Smooth muscle cell (in vitro differentiated cells): ENCODE measurements at regions not wholly inside any gene's neighbourhood (a gene's known extent, or its start where the extent isn't known, plus 50 kb on each side); places are given as distances from the start of the nearest gene placed in this dataset.
"Not testable (repeated sequence)": the region's sequence is repeated elsewhere in the genome, so short reads cannot be mapped to it uniquely, and the experiment has no call there.

Experiments
- DNase-seq: peaks from one replicate; lab custom pipeline; 2025; ENCODE audit not compliant: unreplicated experiment; lab: John Stamatoyannopoulos, UW
- H2AFZ ChIP-seq: fragments of 200-600 bp; sonication (generic); 2 replicates; pipeline ENCODE4 v1.6.0; 2016; ENCODE audit warnings: antibody characterized with exemption, low read depth, mild to moderate bottlenecking
- H3F3A ChIP-seq: fragments of 200-600 bp; sonication (generic); 2 replicates; pipeline ENCODE4 v1.6.0; 2017; ENCODE audit warnings: antibody characterized with exemption, low read depth
- H3K27ac ChIP-seq: fragments of 200-600 bp; sonication (generic); 2 replicates; pipeline ENCODE4 v1.5.1; 2016; ENCODE audit warnings: low read depth, mild to moderate bottlenecking
- H3K27me3 ChIP-seq: fragments of 200-600 bp; sonication (generic); 2 replicates; pipeline ENCODE4 v1.6.1; 2016; ENCODE audit warnings: low read depth, mild to moderate bottlenecking
- H3K36me3 ChIP-seq: fragments of 200-600 bp; sonication (generic); 2 replicates; pipeline ENCODE4 v1.5.1; 2016; ENCODE audit warnings: low read depth
- H3K4me1 ChIP-seq: fragments of 200-600 bp; sonication (generic); 2 replicates; pipeline ENCODE4 v1.5.1; 2016; ENCODE audit warnings: low read depth
- H3K4me2 ChIP-seq: fragments of 200-600 bp; sonication (generic); 2 replicates; pipeline ENCODE4 v1.6.0; 2016; ENCODE audit warnings: mild to moderate bottlenecking
- H3K4me3 ChIP-seq: fragments of 200-600 bp; sonication (generic); 2 replicates; pipeline ENCODE4 v1.5.1; 2016; ENCODE audit warnings: mild to moderate bottlenecking
- H3K79me2 ChIP-seq: fragments of 200-600 bp; sonication (generic); 2 replicates; pipeline ENCODE4 v1.6.0; 2016; ENCODE audit warnings: low read depth, mild to moderate bottlenecking
- H3K9ac ChIP-seq: fragments of 200-600 bp; sonication (generic); 2 replicates; pipeline ENCODE4 v1.6.0; 2016; ENCODE audit warnings: low read depth
- H3K9me3 ChIP-seq: fragments of 200-600 bp; sonication (generic); replicated peaks from 2 replicates; pipeline ENCODE4 v1.5.1; 2016; ENCODE audit warnings: low read depth
- H4K20me1 ChIP-seq: fragments of 200-600 bp; sonication (generic); 2 replicates; pipeline ENCODE4 v1.6.0; 2016; ENCODE audit warnings: low read depth
- WGBS: methylation state at CpG from one replicate; pipeline ENCODE4 v1.1.7; 2016; ENCODE audit warnings: low lambda C conversion rate; 5-methylcytosine and 5-hydroxymethylcytosine counted together
- TF ChIP-seq, protein P1 (sequence below): fragments of 200-600 bp; sonication (generic); IDR thresholded peaks from 2 replicates; pipeline ENCODE4 v1.5.1; 2017; ENCODE audit warnings: borderline replicate concordance, mild to moderate bottlenecking, antibody characterized with exemption; ENCODE audit not compliant: insufficient read depth, poor library complexity, severe bottlenecking

GRCh38 chr2:4803396-4803795 is 888.8 kb upstream of the SOX11 start:
- Histone ChIP-seq H3K9me3 (no peaks in the 10 kb centered on the region), H3K4me3 (no peak overlapping the region), H3K27ac (no peak overlapping the region), H3K79me2 (no peaks in the 10 kb centered on the region), H2AFZ (no peak overlapping the region), H4K20me1 (no peaks in the 10 kb centered on the region), H3K4me2 (no peak overlapping the region), H3F3A (no peaks in the 10 kb centered on the region), H3K27me3 (no peaks in the 10 kb centered on the region), H3K4me1 (no peaks in the 10 kb centered on the region), H3K36me3 (no peaks in the 10 kb centered on the region), H3K9ac (no peak overlapping the region)
- 81% methylated on average over 2 of the region's 2 CpGs for WGBS
- TF ChIP-seq, protein P1, sequence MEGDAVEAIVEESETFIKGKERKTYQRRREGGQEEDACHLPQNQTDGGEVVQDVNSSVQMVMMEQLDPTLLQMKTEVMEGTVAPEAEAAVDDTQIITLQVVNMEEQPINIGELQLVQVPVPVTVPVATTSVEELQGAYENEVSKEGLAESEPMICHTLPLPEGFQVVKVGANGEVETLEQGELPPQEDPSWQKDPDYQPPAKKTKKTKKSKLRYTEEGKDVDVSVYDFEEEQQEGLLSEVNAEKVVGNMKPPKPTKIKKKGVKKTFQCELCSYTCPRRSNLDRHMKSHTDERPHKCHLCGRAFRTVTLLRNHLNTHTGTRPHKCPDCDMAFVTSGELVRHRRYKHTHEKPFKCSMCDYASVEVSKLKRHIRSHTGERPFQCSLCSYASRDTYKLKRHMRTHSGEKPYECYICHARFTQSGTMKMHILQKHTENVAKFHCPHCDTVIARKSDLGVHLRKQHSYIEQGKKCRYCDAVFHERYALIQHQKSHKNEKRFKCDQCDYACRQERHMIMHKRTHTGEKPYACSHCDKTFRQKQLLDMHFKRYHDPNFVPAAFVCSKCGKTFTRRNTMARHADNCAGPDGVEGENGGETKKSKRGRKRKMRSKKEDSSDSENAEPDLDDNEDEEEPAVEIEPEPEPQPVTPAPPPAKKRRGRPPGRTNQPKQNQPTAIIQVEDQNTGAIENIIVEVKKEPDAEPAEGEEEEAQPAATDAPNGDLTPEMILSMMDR = no peak
- no peak for DNase-seq

GRCh38 chr2:4814137-4814536 is 878.0 kb upstream of the SOX11 start:
- H3K9me3 ChIP-seq, H2AFZ ChIP-seq, DNase-seq, H3K4me1 ChIP-seq, H3K79me2 ChIP-seq, H3K36me3 ChIP-seq, H3K9ac ChIP-seq, H3F3A ChIP-seq, H3K4me2 ChIP-seq, H3K27me3 ChIP-seq, H3K27ac ChIP-seq, H4K20me1 ChIP-seq, H3K4me3 ChIP-seq: not testable (repeated sequence)

DNA sequence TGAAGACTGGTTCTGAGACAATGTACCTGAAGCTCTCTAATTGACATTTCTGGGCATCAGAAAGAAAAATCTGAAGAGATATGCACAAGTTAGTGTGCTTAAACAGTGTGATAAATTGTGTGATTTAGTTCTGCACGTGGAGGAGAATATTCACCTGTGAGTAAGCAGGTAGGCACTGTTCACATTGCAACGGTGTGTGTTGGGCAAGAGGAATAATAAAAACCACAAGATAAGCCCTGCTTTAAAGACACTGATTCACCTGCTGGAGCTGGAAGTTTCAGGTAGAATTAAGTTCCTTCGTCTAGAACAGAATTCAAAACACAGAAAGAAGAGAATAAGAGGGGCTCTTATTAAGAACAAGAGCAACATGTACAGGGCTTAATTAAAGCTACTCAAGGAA is 864.3 kb upstream of the SOX11 start:
- Histone ChIP-seq H4K20me1 (no peaks in the 10 kb centered on the region), H3K9ac (no peak overlapping the region), H3K9me3 (no peaks in the 10 kb centered on the region), H3K4me2 (no peak overlapping the region), H3K27ac (no peak overlapping the region), H3F3A (no peaks in the 10 kb centered on the region), H2AFZ (no peak overlapping the region), H3K4me1 (no peaks in the 10 kb centered on the region), H3K4me3 (no peak overlapping the region), H3K36me3 (no peaks in the 10 kb centered on the region), H3K79me2 (no peaks in the 10 kb centered on the region), H3K27me3 (no peaks in the 10 kb centered on the region)
- no peak for DNase-seq
- TF ChIP-seq, protein P1 = no peak
- whole genome bisulfite sequencing = 75% methylated on average over 3 of the region's 3 CpGs

DNA sequence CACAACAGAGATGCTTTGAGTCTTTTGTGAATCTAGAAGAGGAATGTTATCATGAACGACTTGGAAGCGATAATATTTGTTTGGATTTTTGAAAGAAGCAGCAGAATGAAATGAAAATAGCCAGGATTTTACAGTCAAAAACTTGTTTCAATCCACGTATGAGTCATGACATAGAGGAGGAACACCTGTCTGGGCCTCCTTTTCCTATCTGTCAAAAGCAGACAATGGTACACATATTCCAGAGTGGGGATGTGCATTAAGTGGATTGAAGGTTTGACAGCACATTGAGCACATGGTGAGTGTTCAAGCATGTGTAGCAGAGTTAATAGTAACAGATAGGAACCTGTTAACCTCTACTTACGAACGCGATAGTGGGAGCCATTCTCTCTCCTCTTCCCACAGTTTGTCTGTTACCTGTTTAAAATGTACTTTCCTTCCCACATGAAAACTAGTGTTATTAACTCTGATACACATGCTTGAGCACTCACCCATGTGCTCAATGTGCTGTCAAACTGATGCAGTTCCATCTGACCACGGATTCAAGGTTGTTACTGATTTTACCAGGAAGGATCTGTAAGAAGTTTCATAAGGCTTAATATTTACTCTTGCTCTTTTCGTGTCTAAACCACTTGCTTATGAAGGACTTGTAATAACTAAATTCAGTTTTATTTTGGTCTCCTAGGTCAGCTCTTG is 863.4 kb upstream of the SOX11 start:
- H3K9ac ChIP-seq = no peak overlapping the region
- H2AFZ ChIP-seq = no peak overlapping the region
- no peaks in the 10 kb centered on the region for H3K9me3 ChIP-seq
- H3K27me3 ChIP-seq = no peaks in the 10 kb centered on the region
- DNase-seq = no peak
- H3K4me2 ChIP-seq = no peak overlapping the region
- H3K27ac ChIP-seq = no peak overlapping the region
- 91% methylated on average over 8 of the region's 8 CpGs for WGBS
- no peaks in the 10 kb centered on the region for H3K4me1 ChIP-seq
- no peaks in the 10 kb centered on the region for H4K20me1 ChIP-seq
- H3K36me3 ChIP-seq = no peaks in the 10 kb centered on the region
- no peaks in the 10 kb centered on the region for H3K79me2 ChIP-seq
- TF ChIP-seq, protein P1 = no peak
- H3F3A ChIP-seq = no peaks in the 10 kb centered on the region
- no peak overlapping the region for H3K4me3 ChIP-seq
